ENCODE measurements at regions not wholly inside any gene's neighbourhood (a gene's known extent, or its start where the extent isn't known, plus 50 kb on each side); places are given as distances from the start of the nearest gene placed in this dataset.

- ATAC-seq = peak; percentile 14
- Histone ChIP-seq H3K36me3 (replicated peaks in 1 of 2; ENCODE audit: control insufficient read depth in 1 of 2, insufficient read depth in 2 of 2, low read length in 2 of 2) (no peaks in the 10 kb centered on the region), H3K4me2 (ENCODE audit: low read depth, low read length) (peak overlapping the region; percentile 86), H3K79me2 (ENCODE audit: insufficient read depth, low read length) (no peaks in the 10 kb centered on the region), H3K27ac (ENCODE audit: extremely low read length, insufficient read depth, low read length) (no peak overlapping the region), H3K4me1 (ENCODE audit: insufficient read depth, low read length) (peaks cover 18% of the 10 kb centered on the region), H3K4me3 (replicated peaks in 1 of 3; ENCODE audit: insufficient read depth in 1 of 3, low read depth in 2 of 3, low read length in 3 of 3) (peak overlapping the region; percentile 34 to 73 (median 43); a peak in 4 of 6 replicates), H3K9me3 (ENCODE audit: low read length) (no peaks in the 10 kb centered on the region), H2AFZ (ENCODE audit: low read length) (no peak overlapping the region), H4K20me1 (ENCODE audit: insufficient read depth, low read length) (no peaks in the 10 kb centered on the region), H3K9ac (ENCODE audit: insufficient read depth, low read depth, low read length) (no peak overlapping the region), H3K27me3 (ENCODE audit: control insufficient read depth in 1 of 2, insufficient read depth in 2 of 2, low read length in 2 of 2) (peaks cover 0 to 24% of the 10 kb centered on the region in 2 experiments; a peak in 3 of 5 replicates)
- in situ Hi-C loops (cut with HindIII; ENCODE audit: extremely low pct_ligation_motif_present, low pct_unique_long_range_greater_than_20kb) (no loop called here), intact Hi-C loops (cut with micrococcal nuclease; ENCODE audit: unreplicated experiment) (no loop called here)
- WGBS (ENCODE audit: low lambda C conversion rate) = 3% methylated on average over 4 of the region's 16 CpGs
- BruUV-seq (replicated peaks) = no TSS peak
- no peak for DNase-seq (ENCODE audit: low spot score)
- ChIA-PET CTCF (ENCODE audit: low intra/inter-chr PET ratio, low total read pairs) (no interaction called here), POLR2A (no interaction called here)
- no peak for FAIRE-seq
- TF ChIP-seq ZNF776 (CRISPR knock-in tag; IDR thresholded peaks at IDR 0.05) (0 out of 2 replicates have a peak, but pooled peaks have one; percentile 2), LRRFIP1 (CRISPR knock-in tag; conservative IDR thresholded peaks at IDR 0.05) (no peak), MTERF4 (CRISPR knock-in tag; IDR thresholded peaks at IDR 0.05) (no peak), PRDM4 (CRISPR knock-in tag; IDR thresholded peaks at IDR 0.05; ENCODE audit: borderline replicate concordance) (no peak), RBM39 (IDR thresholded peaks at IDR 0.05; ENCODE audit: low read depth, low read length, poor library complexity, severe bottlenecking) (peak; percentile 12)
Observed at GRCh38 chr3:168249205-168249549, 153.5 kb upstream of the GOLIM4 start.
